Vagina (tissue), 2 donors: ENCODE measurements at regions not wholly inside any gene's neighbourhood (a gene's known extent, or its start where the extent isn't known, plus 50 kb on each side); places are given as distances from the start of the nearest gene placed in this dataset.

Source experiments
- CTCF ChIP-seq, 3 experiments: fragments of 450-650 bp in 2 of 3; fragments of 200-600 bp in 1 of 3; sonication (generic) in 1 of 3; IDR thresholded peaks; one replicate each; pipeline ENCODE4 v1.5.1; 2017 to 2019; ENCODE audit warnings: antibody characterized with exemption in 3 of 3, mild to moderate bottlenecking in 2 of 3, moderate library complexity in 2 of 3
- POLR2AphosphoS5 ChIP-seq, 2 donors: sonication (generic); formaldehyde crosslinking; IDR thresholded peaks; one replicate each; pipeline ENCODE4 v1.9.0; 2017; ENCODE audit warnings: antibody characterized with exemption in 2 of 2, mild to moderate bottlenecking in 2 of 2, low read depth in 1 of 2; ENCODE audit not compliant: insufficient read depth in 1 of 2

- TF ChIP-seq CTCF (IDR thresholded peaks at IDR 0.05) (no peak), POLR2AphosphoS5 (IDR thresholded peaks at IDR 0.05; ENCODE audit: insufficient read depth in 1 of 2, low read depth in 1 of 2) (no peak)
These were observed 59.3 kb upstream of the FAM89A start for GRCh38 chr1:231099311-231099710.
